ENCODE measurements at regions not wholly inside any gene's neighbourhood (a gene's known extent, or its start where the extent isn't known, plus 50 kb on each side); places are given as distances from the start of the nearest gene placed in this dataset.

- DNase-seq = no peak
- H3K27me3 Mint-ChIP-seq (ENCODE audit: insufficient read depth, unreplicated experiment) = no peaks in the 10 kb centered on the region
- no peaks in the 10 kb centered on the region for H3K36me3 Mint-ChIP-seq (ENCODE audit: insufficient read depth, unreplicated experiment)
- Histone ChIP-seq H3K36me3 (ENCODE audit: control insufficient read depth, insufficient read depth, low read length) (no peaks in the 10 kb centered on the region), H3K4me1 (no peaks in the 10 kb centered on the region), H3K4me3 (ENCODE audit: low read depth, low read length) (no peak overlapping the region), H3K9me3 (peaks cover 4% of the 10 kb centered on the region; the same call in 1 of the 2 replicates), H3K27me3 (replicated peaks; ENCODE audit: control insufficient read depth, insufficient read depth, low read length) (no peaks in the 10 kb centered on the region)
- H3K4me1 Mint-ChIP-seq (ENCODE audit: low read depth, unreplicated experiment) = no peaks in the 10 kb centered on the region
- TF ChIP-seq CTCF (IDR thresholded peaks at IDR 0.05; ENCODE audit: insufficient read depth in 1 of 2, low read depth in 1 of 2, low read length in 1 of 2, severe bottlenecking in 1 of 2, unreplicated experiment in 1 of 2) = no peak
- BruUV-seq (replicated peaks) = no TSS peak
- ChIA-PET CTCF (no interaction called here), POLR2A (no interaction called here)
- intact Hi-C loops (cut with micrococcal nuclease; ENCODE audit: unreplicated experiment) = no loop called here
- H3K27ac Mint-ChIP-seq (ENCODE audit: unreplicated experiment) = no peak overlapping the region
- no peak overlapping the region for H3K4me3 Mint-ChIP-seq (ENCODE audit: unreplicated experiment)
- no peaks in the 10 kb centered on the region for H3K9me3 Mint-ChIP-seq (ENCODE audit: unreplicated experiment)
Measured at GRCh38 chr5:102623329-102624065, 124.7 kb upstream of the SLCO6A1 start.

DNA sequence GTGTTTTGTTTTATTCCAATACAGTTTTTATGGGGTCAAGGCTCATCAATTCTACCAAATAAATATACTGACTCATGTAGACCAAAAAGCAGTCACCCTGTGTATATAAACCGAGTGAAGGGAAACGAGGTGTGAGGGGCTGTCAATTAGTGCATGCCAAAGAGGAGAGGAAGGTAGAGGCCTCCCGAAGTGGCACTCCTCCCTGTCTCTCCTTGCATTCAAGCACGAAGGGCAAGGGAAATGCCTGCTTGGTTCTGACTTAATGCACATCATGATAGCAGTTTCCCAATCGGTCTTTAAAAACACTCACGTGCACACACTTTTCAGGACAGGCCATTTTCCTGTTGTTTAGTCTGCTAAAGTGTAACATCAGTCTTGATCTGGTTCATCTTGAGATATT is 125.6 kb upstream of the SLCO6A1 start:
- no peak for TF ChIP-seq CTCF (IDR thresholded peaks at IDR 0.05; ENCODE audit: insufficient read depth in 1 of 2, low read depth in 1 of 2, low read length in 1 of 2, severe bottlenecking in 1 of 2, unreplicated experiment in 1 of 2)
- Histone ChIP-seq H3K4me1 (no peaks in the 10 kb centered on the region), H3K36me3 (ENCODE audit: control insufficient read depth, insufficient read depth, low read length) (no peaks in the 10 kb centered on the region), H3K4me3 (ENCODE audit: low read depth, low read length) (no peak overlapping the region), H3K9me3 (peaks cover 4% of the 10 kb centered on the region; the same call in 1 of the 2 replicates), H3K27me3 (replicated peaks; ENCODE audit: control insufficient read depth, insufficient read depth, low read length) (no peaks in the 10 kb centered on the region)
- no TSS peak for BruUV-seq (replicated peaks)
- Mint-ChIP-seq H3K9me3 (ENCODE audit: unreplicated experiment) (no peaks in the 10 kb centered on the region), H3K4me1 (ENCODE audit: low read depth, unreplicated experiment) (no peaks in the 10 kb centered on the region), H3K27me3 (ENCODE audit: insufficient read depth, unreplicated experiment) (no peaks in the 10 kb centered on the region), H3K36me3 (ENCODE audit: insufficient read depth, unreplicated experiment) (no peaks in the 10 kb centered on the region), H3K4me3 (ENCODE audit: unreplicated experiment) (no peak overlapping the region), H3K27ac (ENCODE audit: unreplicated experiment) (no peak overlapping the region)
- ChIA-PET POLR2A (no interaction called here), CTCF (no interaction called here)
- intact Hi-C loops (cut with micrococcal nuclease; ENCODE audit: unreplicated experiment) = no loop called here
- no peak for DNase-seq

- Histone ChIP-seq H3K36me3 (ENCODE audit: control insufficient read depth, insufficient read depth, low read length) (no peaks in the 10 kb centered on the region), H3K27me3 (replicated peaks; ENCODE audit: control insufficient read depth, insufficient read depth, low read length) (no peaks in the 10 kb centered on the region), H3K4me1 (no peaks in the 10 kb centered on the region), H3K9me3 (peaks cover 4% of the 10 kb centered on the region; the same call in 1 of the 2 replicates), H3K4me3 (ENCODE audit: low read depth, low read length) (no peak overlapping the region)
- POLR2A ChIA-PET = no interaction called here
- intact Hi-C loops (cut with micrococcal nuclease; ENCODE audit: unreplicated experiment) = no loop called here
- TF ChIP-seq CTCF (IDR thresholded peaks at IDR 0.05; ENCODE audit: insufficient read depth in 1 of 2, low read depth in 1 of 2, low read length in 1 of 2, severe bottlenecking in 1 of 2, unreplicated experiment in 1 of 2) = no peak
- Mint-ChIP-seq H3K9me3 (ENCODE audit: unreplicated experiment) (no peaks in the 10 kb centered on the region), H3K4me1 (ENCODE audit: low read depth, unreplicated experiment) (no peaks in the 10 kb centered on the region), H3K36me3 (ENCODE audit: insufficient read depth, unreplicated experiment) (no peaks in the 10 kb centered on the region), H3K27me3 (ENCODE audit: insufficient read depth, unreplicated experiment) (no peaks in the 10 kb centered on the region), H3K4me3 (ENCODE audit: unreplicated experiment) (no peak overlapping the region), H3K27ac (ENCODE audit: unreplicated experiment) (no peak overlapping the region)
- no TSS peak for BruUV-seq (replicated peaks)
- CTCF ChIA-PET = no interaction called here
- DNase-seq = no peak
Measured at GRCh38 chr5:102625468-102625867, 126.7 kb upstream of the SLCO6A1 start.
